Urothelium cell line (cell line): ENCODE measurements at regions not wholly inside any gene's neighbourhood (a gene's known extent, or its start where the extent isn't known, plus 50 kb on each side); places are given as distances from the start of the nearest gene placed in this dataset.
"Not testable (repeated sequence)": the region's sequence is repeated elsewhere in the genome, so short reads cannot be mapped to it uniquely, and the experiment has no call there.

Experiments
- DNase-seq: peaks from one replicate; pipeline ENCODE4 v3.0.0; 2011; ENCODE audit warnings: low spot score, mixed read lengths
- FAIRE-seq: peaks from 2 replicates; lab custom pipeline; 2011; peaks lifted over from hg19 to GRCh38; lab: Jason Lieb, UNC

DNA sequence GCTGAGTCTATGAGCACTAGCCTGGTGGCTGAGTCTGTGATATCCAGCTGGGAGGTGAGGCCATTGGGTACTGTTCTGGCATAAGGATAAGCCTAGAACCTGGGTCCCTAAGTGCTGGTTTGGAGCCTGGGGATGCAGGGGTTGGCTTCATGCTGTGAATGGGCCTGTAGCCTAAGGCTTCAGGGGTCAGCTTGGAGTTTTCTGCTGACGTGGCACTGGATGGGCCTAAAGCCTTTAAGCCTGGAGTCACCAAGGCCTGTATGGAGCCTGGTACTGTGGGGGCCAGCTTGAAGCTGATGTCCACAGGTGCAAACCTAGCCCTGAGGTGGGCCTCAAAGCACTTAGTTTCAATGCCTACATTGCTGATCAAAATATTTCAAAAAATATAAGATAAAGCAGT, 979.6 kb upstream of the POU3F4 start:
- FAIRE-seq (no peak), DNase-seq (no peak)

DNA sequence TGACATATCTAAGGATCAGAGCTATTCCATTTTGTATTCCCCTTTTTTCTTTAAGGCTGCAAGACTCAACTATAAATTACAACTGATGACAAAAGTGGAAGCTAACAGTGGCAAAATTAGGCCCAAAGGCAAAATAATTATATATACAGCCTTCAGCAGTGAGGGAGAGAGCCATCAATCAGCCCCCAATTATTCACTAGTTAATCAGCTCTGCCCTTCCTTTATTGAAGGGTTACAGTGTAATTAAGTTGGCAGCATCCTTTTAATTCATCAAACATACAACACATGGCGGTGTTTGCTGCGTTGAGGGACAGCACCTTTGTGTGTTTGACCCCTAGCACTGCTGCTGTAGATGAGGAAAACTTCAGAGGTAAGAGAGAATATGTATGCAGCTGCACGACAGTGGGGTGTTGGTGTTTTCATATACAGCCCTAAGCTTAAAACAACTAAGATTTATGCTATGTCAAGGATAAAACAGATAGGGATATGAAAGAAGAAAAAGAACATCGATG, 973.9 kb upstream of the POU3F4 start:
- no peak for FAIRE-seq
- no peak for DNase-seq

- not testable (repeated sequence) for DNase-seq, FAIRE-seq
Observed at GRCh38 chrX:82537205-82537604, 970.9 kb upstream of the POU3F4 start.

DNA sequence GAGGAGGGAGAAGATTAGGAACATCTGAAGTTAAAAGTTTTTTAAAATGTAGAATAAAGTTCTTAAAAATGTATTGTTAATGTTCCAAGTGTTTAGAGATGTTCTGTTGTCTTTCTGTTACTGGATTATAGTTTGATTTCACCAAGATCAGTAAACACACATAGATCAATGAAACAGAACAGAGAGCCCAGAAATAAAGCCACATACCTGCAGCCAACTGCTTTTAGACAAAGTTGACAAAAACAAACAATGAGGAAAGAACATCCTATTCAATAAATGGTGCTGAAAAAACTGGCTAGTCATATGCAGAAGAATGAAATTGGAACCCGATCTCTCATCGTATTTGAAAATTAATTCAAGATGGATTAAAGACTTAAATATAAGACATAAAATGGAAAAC, 966.3 kb upstream of the POU3F4 start:
- FAIRE-seq = no peak
- DNase-seq = no peak

- not testable (repeated sequence) for DNase-seq, FAIRE-seq
Observed at GRCh38 chrX:82552201-82552600, 955.9 kb upstream of the POU3F4 start.

- no peak for FAIRE-seq
Observed at GRCh38 chrX:82556588-82556987, 951.5 kb upstream of the POU3F4 start.

GRCh38 chrX:82585868-82586267, 922.2 kb upstream of the POU3F4 start:
- no peak for FAIRE-seq
- no peak for DNase-seq

More at GRCh38 chrX:82556588-82556987, 951.5 kb upstream of the POU3F4 start:
- DNase-seq = no peak

GRCh38 chrX:82589410-82589809, 918.7 kb upstream of the POU3F4 start:
- DNase-seq = peak; percentile 16
- FAIRE-seq = no peak

- DNase-seq (no peak), FAIRE-seq (no peak)
Observed at GRCh38 chrX:82591421-82591820, 916.7 kb upstream of the POU3F4 start.

DNA sequence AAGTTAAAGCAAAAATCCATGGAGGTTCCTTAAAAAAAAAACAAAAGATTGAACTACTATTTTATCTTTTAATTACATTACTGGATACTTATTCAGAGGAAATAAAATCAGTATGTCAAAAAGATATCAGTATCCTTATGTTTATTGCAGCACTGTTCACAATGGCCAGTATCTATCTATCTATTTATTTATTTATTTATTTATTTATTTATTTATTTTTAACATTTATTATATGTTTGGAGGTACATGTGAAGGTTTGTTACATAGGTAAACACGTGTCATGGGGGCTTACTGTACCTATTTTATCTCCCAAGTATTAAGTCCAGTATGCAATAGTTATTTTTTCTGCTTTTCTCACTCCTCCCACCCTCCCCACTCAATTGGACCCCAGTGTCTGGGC, 881.1 kb upstream of the POU3F4 start:
- DNase-seq (no peak), FAIRE-seq (no peak)

DNA sequence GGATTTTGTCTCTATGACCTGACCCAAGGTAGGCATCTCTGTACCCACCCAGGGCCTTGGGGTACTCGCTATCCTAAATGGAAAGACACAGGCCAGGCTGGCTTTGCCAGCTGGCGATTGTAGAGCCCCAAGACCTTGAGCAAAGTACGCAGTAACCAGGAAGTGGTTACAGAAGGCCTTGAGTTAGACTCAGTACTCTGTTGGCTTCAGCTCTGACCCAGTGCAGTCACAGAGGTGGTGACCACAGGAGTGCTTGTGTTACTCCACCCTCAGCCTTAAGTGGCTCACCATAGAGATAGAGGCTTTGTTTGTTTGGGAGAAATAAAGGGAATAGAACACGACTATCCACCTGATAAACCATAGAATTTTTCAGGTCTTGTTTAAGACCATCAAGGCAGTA, 880.5 kb upstream of the POU3F4 start:
- no peak for FAIRE-seq
- no peak for DNase-seq

DNA sequence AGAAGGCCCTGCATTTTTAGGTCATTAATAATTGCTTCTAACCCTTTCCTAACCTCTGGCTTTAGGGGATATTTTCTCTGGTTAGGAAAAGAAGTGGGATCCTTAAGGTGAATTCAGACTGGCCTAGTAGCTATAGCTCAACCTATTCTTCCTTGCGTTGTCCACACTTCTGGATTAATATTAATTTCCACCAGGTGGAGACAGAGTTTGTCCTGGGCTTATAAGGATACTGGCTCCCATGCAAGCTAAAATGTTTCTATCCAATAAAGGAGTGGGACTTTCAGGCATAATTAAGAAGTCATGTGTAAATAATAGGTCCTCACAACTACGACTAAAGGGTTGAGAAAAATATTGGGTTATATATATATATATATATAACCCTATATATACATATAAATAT, 860.0 kb upstream of the POU3F4 start:
- FAIRE-seq (no peak), DNase-seq (no peak)

DNA sequence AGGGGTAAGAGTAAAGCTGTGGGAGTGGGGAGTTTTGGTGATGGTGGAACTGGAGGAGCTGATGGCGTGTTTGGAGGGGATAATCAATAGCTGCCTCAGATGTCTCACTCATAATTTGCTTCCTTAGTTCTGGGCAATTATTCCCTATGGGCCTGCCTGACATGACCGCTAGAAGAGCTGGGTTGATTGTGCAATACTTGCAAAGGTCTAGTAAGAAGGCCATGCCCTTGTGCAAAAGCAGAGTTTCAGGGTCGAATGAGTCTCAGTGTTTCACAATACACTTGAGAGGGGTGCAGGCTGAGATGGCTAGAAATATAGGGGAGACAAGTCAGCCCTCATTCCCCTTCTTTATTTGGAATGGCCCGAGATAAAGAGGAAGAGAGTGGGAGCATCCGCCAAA, 858.4 kb upstream of the POU3F4 start:
- no peak for DNase-seq
- FAIRE-seq = no peak

DNA sequence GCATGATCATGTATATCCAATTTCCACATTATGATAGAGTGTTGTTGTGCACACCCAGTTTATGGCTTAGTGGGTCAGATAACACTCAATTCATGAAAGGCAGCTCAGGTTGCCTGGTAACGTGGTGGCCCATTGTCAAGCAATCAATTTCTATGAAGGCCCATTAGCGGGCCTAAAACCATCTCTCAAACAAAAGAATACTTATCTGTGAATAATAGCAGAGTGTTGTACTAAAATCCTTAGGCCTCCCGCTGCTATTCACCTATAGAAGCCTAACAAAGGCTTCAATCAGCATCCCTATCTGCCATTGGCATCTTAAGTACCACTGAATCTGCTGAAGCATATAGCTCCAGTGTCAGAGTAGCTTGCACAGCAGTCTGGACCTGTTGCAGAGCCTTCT, 849.6 kb upstream of the POU3F4 start:
- no peak for DNase-seq
- FAIRE-seq = no peak

GRCh38 chrX:82666355-82666754, 841.7 kb upstream of the POU3F4 start:
- FAIRE-seq (no peak), DNase-seq (no peak)

GRCh38 chrX:82675104-82675503, 833.0 kb upstream of the POU3F4 start:
- DNase-seq (no peak), FAIRE-seq (no peak)

DNA sequence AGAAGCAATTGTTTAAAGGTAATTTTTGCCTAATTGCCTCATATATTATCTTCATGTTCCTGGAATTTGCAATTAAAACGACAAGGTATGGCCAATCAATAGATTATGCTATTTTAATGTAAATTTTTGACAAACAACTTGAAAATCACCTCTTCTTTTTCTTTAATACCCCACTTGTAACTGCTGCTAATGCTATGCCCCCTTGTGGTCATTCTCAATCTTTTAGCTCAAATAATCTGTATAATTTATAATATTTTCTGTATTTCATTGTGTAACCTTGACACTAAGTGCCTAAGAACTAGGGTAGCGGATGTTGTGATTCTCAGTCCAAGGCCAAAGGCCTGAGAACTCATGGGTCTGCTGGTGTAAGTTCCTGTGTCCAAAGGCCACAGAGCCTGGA, 831.7 kb upstream of the POU3F4 start:
- no peak for FAIRE-seq
- DNase-seq = no peak

DNA sequence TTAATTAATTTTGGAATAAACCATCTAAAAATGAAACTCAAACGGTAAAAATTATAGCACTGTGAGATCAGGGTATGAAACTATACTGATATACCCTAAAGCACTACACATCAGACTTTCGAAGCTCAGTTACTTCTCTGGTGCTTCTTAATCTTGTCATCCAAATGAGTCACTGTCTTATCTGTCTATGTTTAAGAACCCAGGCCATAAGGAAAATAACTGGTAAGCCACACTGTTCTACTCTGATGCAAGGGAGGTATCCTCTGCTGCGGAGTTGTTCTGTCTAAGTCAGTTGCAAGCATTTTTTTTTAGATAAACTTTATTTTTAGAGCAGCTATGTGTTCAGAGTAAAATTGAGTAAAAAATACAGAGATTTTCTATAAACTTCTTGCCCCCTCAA, 830.8 kb upstream of the POU3F4 start:
- FAIRE-seq (no peak), DNase-seq (no peak)

DNA sequence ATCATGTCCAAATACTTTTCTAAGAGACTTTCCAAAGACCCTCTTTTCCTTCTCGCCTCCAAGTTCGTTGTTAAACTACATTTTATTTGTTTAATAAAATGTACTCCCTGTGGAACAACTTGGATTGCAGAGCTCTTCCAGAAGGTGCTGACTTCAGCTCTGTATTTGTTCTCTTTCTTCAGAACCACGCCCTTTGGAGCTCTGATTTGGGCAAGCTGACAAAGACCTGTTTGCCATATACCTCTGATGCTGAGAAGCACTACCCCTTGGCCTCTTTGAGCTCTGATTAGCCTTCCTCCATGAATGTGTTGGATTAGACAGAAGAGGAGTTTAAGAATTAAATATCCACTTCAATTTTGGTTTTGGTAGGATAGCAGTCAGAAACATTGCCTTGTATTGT, 815.1 kb upstream of the POU3F4 start:
- DNase-seq (no peak), FAIRE-seq (no peak)

DNA sequence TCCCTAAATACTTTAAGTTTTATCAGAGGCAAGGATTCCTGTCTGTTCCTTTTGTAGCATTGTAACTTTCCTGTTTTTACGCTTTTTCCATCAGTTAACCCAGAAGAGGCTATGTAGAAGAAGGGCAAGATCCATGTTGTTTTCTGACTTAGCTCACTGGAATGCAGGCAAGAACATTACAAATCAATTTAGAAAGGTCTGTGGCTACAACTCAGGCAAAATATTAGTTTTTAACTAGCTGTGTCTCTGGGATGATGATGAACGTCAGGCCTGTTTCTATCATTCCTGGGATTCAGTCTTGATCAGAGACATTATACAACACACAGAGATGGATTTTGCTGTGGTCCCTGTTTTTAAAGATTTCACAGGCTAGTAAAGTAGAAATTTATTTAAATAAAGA, 813.0 kb upstream of the POU3F4 start:
- DNase-seq (no peak), FAIRE-seq (no peak)

- FAIRE-seq (no peak), DNase-seq (no peak)
Observed at GRCh38 chrX:82703551-82703950, 804.5 kb upstream of the POU3F4 start.

DNA sequence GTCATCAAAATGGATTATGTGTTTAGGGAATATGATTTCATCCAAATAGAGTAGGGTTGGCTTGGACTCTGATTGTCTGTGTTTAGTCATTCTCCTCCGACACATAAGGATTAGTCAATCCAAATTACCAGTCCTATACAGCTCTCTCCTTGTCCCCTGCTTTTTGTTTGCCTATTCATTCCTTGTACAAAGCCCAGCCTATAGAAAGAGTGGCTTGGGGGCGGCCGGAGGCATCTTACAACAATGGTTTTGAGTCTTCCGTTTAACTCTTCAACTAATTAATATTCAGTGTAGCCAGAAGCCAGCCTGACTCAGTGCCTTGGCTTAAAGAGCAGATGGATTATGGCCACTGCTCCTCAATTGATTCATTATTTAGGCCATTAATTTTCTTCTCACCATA, 796.6 kb upstream of the POU3F4 start:
- FAIRE-seq (no peak), DNase-seq (no peak)

DNA sequence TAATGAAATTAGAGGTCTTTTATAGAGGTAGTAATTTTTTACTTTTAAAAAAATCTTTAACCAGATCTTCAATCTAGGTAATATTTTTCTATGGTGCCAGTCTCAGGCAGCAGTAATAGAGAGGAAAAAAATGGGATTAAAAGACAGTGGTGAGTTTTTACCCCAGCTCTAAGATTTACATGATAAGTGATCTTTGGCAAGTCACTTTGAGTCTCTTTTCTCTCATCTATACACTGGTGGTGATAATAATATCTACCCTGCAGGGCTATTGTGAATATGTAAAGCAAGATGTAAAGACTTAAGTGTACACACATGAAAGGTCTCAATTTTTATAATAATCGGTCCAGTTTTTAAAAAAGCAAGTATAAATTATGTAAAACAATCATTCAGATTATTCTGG, 786.2 kb upstream of the POU3F4 start:
- DNase-seq = no peak
- no peak for FAIRE-seq

- no peak for FAIRE-seq
Observed at GRCh38 chrX:82723806-82724205, 784.3 kb upstream of the POU3F4 start.

More at GRCh38 chrX:82723806-82724205, 784.3 kb upstream of the POU3F4 start:
- DNase-seq = no peak
